ENCODE measurements at regions not wholly inside any gene's neighbourhood (a gene's known extent, or its start where the extent isn't known, plus 50 kb on each side); places are given as distances from the start of the nearest gene placed in this dataset.

GRCh38 chr3:73789825-73790444, 165.2 kb upstream of the PDZRN3 start:
- no peaks in the 10 kb centered on the region for H3K36me3 ChIP-seq (ENCODE audit: control insufficient read depth in 4 of 4, insufficient read depth in 3 of 4, low read depth in 1 of 4, low read length in 3 of 4)
- WGBS: 84% methylated on average over 3 of the region's 3 CpGs
- H3K9ac ChIP-seq (ENCODE audit: low read depth in 1 of 2, low read length in 2 of 2): no peak overlapping the region
- no peak overlapping the region for H3K4me3 ChIP-seq (ENCODE audit: low read depth in 1 of 3, low read length in 3 of 3)
- TF ChIP-seq NR2F2 (IDR thresholded peaks at IDR 0.05) (no peak), FOXA2 (IDR thresholded peaks at IDR 0.05) (no peak), GABPA (IDR thresholded peaks at IDR 0.05 in 1 of 2, conservative IDR thresholded peaks at IDR 0.05 in 1 of 2) (no peak), ATF3 (IDR thresholded peaks at IDR 0.05) (no peak), RAD21 (IDR thresholded peaks at IDR 0.05) (no peak), CTCF (IDR thresholded peaks at IDR 0.05; ENCODE audit: low read depth, low read length, missing input control) (no peak), HNF4G (IDR thresholded peaks at IDR 0.05) (no peak), EGR1 (IDR thresholded peaks at IDR 0.05; ENCODE audit: low read depth in 2 of 2) (no peak), JUND (IDR thresholded peaks at IDR 0.05) (no peak), RXRA (IDR thresholded peaks at IDR 0.05) (no peak), HNF4A (conservative IDR thresholded peaks at IDR 0.05) (no peak), FOXA1 (IDR thresholded peaks at IDR 0.05) (no peak), REST (IDR thresholded peaks at IDR 0.05) (no peak), YY1 (IDR thresholded peaks at IDR 0.05) (no peak), TAF1 (conservative IDR thresholded peaks at IDR 0.05) (no peak), MAX (IDR thresholded peaks at IDR 0.05) (no peak), SP1 (IDR thresholded peaks at IDR 0.05) (no peak), ZBTB33 (IDR thresholded peaks at IDR 0.05) (no peak)
- no peaks in the 10 kb centered on the region for H3K9me3 ChIP-seq (ENCODE audit: control insufficient read depth in 4 of 4, low read length in 3 of 4)
- H3K27ac ChIP-seq (ENCODE audit: low read depth in 1 of 2, low read length in 2 of 2): no peak overlapping the region
- H3K27me3 ChIP-seq (ENCODE audit: control insufficient read depth in 4 of 4, insufficient read depth in 4 of 4, low read length in 3 of 4): no peaks in the 10 kb centered on the region
- H3K4me1 ChIP-seq (ENCODE audit: control insufficient read depth in 4 of 4, insufficient read depth in 4 of 4, low read length in 3 of 4): no peaks in the 10 kb centered on the region
- no peak for DNase-seq (ENCODE audit: low spot score)
